Activated naive CD8-positive, alpha-beta T cell treated with anti-CD3 and anti-CD28 coated beads, Interleukin-2, amount 10 ng/mL, durations not matched to agents 7 days and 5 days (primary cell): ENCODE measurements at regions not wholly inside any gene's neighbourhood (a gene's known extent, or its start where the extent isn't known, plus 50 kb on each side); places are given as distances from the start of the nearest gene placed in this dataset.
A peak's percentile ranks its signal among the peaks of the same experiment; 100 is the strongest.
"Not testable (repeated sequence)": the region's sequence is repeated elsewhere in the genome, so short reads cannot be mapped to it uniquely, and the experiment has no call there.

ENCODE experiments used
- ATAC-seq: fragments of 150-1000 bp; cut with Tn5 transposase; one replicate; pipeline ENCODE4 v1.10.0; 2021; ENCODE audit warnings: low read depth, moderate library complexity
- POLR2A ChIA-PET: fragments of 350-600 bp; sonication (Branson Sonifier 250); formaldehyde crosslinking; loops from one replicate; lab custom pipeline; 2021; ENCODE audit warnings: antibody characterized with exemption; lab: Charles Lee
- DNase-seq: peaks from one replicate; pipeline ENCODE4 v3.0.0; 2021
- H3K27ac Mint-ChIP-seq: one replicate; pipeline ENCODE4 v1.8.0; 2022; ENCODE audit warnings: mild to moderate bottlenecking, mixed read lengths
- H3K27me3 Mint-ChIP-seq: one replicate; pipeline ENCODE4 v1.8.0; 2022; ENCODE audit warnings: mild to moderate bottlenecking, moderate library complexity, mixed read lengths
- H3K36me3 Mint-ChIP-seq: one replicate; pipeline ENCODE4 v1.8.0; 2021; ENCODE audit warnings: mild to moderate bottlenecking, mixed read lengths
- H3K4me1 Mint-ChIP-seq: one replicate; pipeline ENCODE4 v1.8.0; 2021; ENCODE audit warnings: mixed read lengths
- H3K4me3 Mint-ChIP-seq: one replicate; pipeline ENCODE4 v1.8.0; 2022; ENCODE audit warnings: mild to moderate bottlenecking, moderate library complexity, mixed read lengths
- H3K9me3 Mint-ChIP-seq: one replicate; pipeline ENCODE4 v1.8.0; 2021; ENCODE audit warnings: mixed read lengths

DNA sequence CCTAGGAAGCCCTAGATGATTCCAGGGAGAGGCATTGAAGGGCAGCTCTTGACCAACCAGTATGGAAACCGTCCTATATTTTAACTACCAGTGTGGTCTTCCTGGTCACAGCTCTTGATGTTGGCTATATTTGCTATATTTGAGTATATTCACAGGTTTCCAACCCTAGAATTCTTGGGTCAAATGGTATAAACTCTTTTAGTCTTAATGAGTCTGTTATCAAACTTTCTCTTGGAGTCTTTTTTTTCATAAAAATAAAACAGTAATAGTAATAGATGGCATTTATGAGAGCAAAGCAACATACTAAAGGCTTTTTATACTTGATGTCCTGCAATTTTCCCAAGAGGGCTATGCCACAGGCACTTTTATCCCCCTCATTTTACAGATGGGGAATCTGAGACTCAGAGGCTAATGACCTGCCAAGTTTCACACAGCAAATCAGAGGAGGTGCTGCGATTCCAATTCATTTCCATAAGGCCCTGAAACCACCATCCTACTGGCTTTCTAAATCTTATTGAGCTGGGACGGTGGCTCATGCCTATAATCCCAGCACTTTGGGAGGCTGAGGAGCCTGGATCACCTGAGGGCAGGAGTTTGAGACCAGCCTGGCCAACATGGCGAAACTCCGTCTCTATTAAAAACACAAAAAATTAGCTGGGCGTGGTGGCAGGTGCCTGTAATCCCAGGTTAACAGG lies 217.2 kb upstream of the ZNF217 start:
- Mint-ChIP-seq H3K36me3 (no peaks in the 10 kb centered on the region), H3K27me3 (no peaks in the 10 kb centered on the region), H3K4me1 (peaks cover 23% of the 10 kb centered on the region), H3K4me3 (no peak overlapping the region), H3K9me3 (no peaks in the 10 kb centered on the region), H3K27ac (peak overlapping the region; percentile 1)
- POLR2A ChIA-PET = no interaction called here
- ATAC-seq = no peak
- no peak for DNase-seq

DNA sequence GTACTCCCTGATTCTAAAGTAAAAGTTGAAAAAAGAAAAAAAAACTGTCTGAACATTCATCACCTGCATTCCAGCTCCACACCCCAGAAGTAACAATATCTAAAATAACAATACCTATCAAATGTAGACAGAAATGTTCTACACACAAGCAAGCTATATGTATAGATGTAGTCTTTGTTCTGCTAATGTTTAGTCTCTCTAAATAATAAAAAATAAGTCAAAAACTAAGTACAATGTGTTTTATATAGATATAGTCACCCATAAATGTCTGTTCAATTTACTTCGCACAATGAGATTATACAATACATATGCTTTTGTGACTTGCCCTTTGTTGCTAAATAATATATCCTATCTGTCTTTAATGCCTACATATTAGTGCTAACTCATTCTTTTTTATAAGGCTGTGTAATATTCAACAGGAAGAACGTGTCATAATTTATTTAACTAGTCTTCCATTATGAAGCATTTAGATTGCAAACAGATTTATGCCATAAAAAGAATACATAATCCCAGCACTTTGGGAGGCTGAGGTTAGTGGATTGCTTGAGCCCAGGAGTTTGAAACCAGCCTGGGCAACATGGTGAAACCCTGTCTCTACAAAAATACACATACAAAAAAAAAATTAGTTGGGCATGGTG lies 216.2 kb upstream of the ZNF217 start:
- no peak overlapping the region for H3K4me3 Mint-ChIP-seq
- H3K27ac Mint-ChIP-seq = no peak overlapping the region
- ATAC-seq (no peak), DNase-seq (no peak)
- no peaks in the 10 kb centered on the region for H3K27me3 Mint-ChIP-seq
- H3K36me3 Mint-ChIP-seq = no peaks in the 10 kb centered on the region
- POLR2A ChIA-PET = interaction anchor here (0.6 to 0.9 kb wide), 2 partner anchors 12 to 55 kb away, joined by 3 read pairs; no protein-coding TSS in a partner anchor
- no peaks in the 10 kb centered on the region for H3K9me3 Mint-ChIP-seq
- peaks cover 13% of the 10 kb centered on the region for H3K4me1 Mint-ChIP-seq

DNA sequence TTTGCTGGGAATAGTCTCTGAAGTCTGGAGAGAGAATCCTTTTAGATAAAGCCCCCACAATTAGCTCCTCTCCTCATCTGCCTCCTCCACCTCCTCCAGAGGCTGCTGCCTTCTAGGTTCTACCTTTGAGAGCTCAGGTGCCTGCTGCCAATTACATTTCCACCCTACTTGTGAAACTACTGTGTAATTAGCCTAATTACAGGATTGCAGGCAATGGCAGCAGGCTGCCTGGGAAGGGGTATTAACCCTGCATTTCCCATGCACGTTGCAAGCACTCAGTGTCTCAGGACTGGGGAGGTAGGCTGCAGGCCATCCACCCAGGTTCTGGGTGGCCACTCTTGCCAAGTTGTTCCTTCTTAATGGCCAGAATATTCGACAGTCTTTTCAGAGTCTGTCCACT lies 215.6 kb upstream of the ZNF217 start:
- Mint-ChIP-seq H3K27me3 (no peaks in the 10 kb centered on the region), H3K9me3 (no peaks in the 10 kb centered on the region), H3K36me3 (no peaks in the 10 kb centered on the region), H3K4me3 (no peak overlapping the region), H3K4me1 (peaks cover 8% of the 10 kb centered on the region), H3K27ac (no peak overlapping the region)
- ATAC-seq = no peak
- POLR2A ChIA-PET = interaction anchor here (0.9 kb wide), 1 partner anchor 55 kb away, joined by 3 read pairs; no protein-coding TSS in a partner anchor
- DNase-seq = no peak

DNA sequence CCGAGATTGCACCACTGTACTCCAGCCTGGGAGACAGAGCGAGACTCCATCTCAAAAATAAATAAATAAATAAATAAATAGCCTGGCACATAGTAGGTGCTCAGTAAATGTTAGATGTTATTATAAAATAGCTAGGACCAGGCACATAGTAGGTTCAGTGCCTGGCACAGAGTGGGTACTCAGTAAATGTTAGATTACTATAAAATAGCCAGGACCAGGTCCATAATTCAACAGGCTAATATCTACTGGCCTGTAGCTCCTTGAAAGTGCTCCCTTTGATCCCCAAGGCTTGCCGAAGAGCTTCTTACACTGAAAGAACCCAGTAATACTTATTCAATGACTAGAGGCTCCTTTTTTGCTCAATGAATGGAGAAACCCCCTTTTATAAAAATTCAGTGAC lies 215.1 kb upstream of the ZNF217 start:
- Mint-ChIP-seq H3K4me3 (no peak overlapping the region), H3K36me3 (no peaks in the 10 kb centered on the region), H3K27ac (no peak overlapping the region), H3K4me1 (peaks cover 3% of the 10 kb centered on the region), H3K9me3 (no peaks in the 10 kb centered on the region), H3K27me3 (no peaks in the 10 kb centered on the region)
- no peak for ATAC-seq
- POLR2A ChIA-PET = no interaction called here
- DNase-seq = no peak

DNA sequence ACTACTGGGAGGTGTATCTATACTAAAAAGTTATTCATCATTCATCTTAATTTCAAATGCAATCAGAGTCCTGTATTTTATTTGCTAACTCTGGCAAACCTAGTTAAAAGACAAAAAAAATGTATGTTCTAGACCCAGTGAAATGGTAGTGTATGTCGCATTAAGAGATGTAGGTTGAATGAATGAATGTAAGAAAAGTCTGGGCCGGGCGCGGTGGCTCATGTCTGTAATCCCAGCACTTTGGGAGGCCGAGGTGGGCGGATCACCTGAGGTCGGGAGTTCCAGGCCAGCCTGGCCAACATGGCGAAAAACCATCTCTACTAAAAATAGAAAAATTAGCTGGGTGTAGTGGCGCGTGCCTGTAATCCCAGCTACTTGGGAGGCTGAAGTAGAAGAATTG lies 214.7 kb upstream of the ZNF217 start:
- H3K9me3 Mint-ChIP-seq, POLR2A ChIA-PET, H3K4me3 Mint-ChIP-seq, H3K36me3 Mint-ChIP-seq, H3K27ac Mint-ChIP-seq, DNase-seq, H3K27me3 Mint-ChIP-seq, ATAC-seq, H3K4me1 Mint-ChIP-seq: not testable (repeated sequence)

DNA sequence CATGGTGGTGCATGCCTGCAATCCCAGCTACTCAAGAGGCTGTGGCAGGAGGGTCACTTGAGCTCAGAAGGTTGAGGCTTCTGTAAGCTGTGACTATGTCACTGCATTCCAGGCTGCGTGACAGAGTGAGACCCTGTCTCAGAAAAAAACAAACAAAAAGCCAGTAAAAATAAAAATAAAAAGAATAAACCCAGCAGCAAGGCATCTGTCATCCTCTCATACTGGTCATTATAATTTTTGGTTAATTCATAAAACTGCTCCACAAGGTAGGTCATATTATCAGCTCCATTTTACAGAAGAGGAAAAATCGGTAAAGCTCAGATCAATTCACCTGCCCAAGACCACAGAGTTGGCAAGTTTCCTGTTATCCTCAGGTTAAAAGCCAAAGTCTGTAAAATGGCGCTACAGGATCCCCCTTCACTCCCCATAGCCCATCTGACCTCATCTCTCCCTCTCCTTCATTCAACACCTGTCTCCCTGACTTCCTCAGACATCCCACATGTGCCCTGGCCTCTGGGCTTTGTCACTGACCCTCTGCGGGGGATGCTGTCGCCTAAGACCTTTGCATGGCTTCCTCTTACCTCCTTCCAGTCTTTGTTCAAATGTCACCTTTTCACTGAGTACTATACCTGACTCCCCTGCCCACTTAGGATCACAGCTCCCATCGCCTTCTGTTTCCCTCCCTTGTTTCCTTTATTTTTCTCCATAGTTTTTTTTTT lies 213.2 kb upstream of the ZNF217 start:
- H3K27ac Mint-ChIP-seq = peak overlapping the region; percentile 13
- POLR2A ChIA-PET = no interaction called here

DNA sequence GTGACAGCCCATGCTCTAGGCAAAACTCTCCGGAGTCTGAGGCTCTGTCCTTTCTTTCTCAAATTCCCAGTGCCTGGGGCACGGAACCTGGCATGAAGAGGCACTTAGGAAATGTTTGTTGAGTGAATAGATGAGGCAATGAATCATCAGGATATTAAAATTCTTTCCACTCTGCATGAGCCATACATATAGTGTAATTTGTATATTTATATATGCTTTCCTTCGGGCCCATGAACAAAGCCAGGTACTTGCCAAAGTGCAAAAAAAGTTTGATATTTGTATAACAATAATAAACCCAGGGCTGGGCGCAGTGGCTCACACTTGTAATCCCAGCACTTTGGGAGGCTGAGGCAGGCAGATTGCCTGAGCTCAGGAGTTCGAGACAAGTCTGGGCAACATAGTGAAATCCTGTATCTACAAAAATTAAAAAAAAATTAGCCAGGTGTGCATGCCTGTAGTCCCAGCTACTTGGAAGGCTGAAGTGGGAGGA lies 212.3 kb upstream of the ZNF217 start:
- Mint-ChIP-seq H3K27me3 (no peaks in the 10 kb centered on the region), H3K27ac (no peak overlapping the region), H3K4me3 (no peak overlapping the region), H3K36me3 (no peaks in the 10 kb centered on the region), H3K9me3 (no peaks in the 10 kb centered on the region), H3K4me1 (no peaks in the 10 kb centered on the region)
- ATAC-seq (no peak), DNase-seq (no peak)
- POLR2A ChIA-PET = no interaction called here

More for the DNA sequence above, 213.2 kb upstream of the ZNF217 start:
- Mint-ChIP-seq H3K9me3 (no peaks in the 10 kb centered on the region), H3K36me3 (no peaks in the 10 kb centered on the region), H3K4me3 (no peak overlapping the region), H3K27me3 (no peaks in the 10 kb centered on the region), H3K4me1 (peaks cover 1% of the 10 kb centered on the region)
- ATAC-seq = no peak
- DNase-seq = no peak

DNA sequence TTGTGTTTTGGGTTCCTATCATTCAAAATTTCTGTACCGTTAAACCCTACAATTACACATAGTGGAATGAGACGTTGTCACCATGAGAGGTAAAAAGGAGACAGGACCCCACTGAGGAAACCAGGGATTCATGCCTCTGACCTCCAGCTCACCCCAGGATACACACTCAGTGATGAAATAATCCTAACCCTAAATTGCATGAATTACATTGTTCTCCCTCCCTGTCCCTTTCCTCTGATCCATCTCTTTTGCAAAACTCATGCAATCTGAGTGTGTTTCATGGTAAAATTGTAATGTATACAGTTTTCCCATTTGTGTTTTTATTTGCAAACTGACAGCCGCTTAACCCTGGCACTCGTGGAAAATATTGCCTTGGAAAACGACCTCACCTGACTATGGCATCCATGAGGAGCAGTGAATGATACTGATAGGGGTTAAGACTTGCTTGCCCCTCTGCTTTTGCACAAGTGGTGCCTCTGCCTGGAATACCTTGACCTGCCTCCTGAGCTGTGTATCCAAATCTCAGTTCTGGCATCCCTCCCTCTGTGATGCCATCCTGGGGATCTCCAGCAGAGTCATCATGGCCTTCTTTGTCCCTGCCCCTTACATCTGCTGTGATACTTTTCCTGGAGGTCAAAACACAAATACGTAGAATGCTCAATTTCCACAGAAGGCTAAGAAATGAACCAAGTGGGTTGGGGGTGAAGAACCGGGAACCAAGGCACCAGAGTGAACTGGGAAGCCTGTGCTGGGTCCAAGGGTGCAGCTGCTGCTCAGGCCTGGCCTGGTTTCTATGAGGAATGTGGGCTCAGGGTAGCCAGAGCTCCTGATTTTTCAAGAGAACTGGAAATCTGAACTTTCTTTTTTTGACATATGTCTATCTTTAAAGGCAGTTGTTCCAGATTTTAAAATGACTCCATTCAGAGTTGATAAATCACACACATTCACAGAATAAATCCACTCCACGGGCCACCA lies 211.6 kb upstream of the ZNF217 start:
- no peak for ATAC-seq
- Mint-ChIP-seq H3K4me3 (no peak overlapping the region), H3K27me3 (no peaks in the 10 kb centered on the region), H3K27ac (no peak overlapping the region), H3K36me3 (no peaks in the 10 kb centered on the region), H3K4me1 (no peaks in the 10 kb centered on the region), H3K9me3 (no peaks in the 10 kb centered on the region)
- POLR2A ChIA-PET = no interaction called here
- DNase-seq = no peak

DNA sequence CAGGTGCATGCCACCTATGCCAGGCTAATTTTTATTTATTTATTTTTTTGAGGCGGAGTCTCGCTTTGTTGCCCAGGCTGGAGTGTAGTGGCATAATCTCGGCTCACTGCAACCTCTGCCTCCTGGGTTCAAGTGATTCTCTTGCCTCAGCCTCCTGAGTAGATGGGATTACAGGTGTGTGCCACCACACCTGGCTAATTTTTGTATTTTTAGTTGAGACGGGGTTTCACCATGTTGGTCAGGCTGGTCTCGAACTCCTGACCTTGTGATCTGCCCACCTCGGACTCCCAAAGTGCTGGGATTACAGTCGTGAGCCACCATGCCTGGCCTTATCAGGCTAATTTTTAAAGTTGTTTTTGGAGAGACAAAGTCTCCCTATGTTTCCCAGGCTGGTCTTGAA lies 210.7 kb upstream of the ZNF217 start:
- ATAC-seq, H3K4me1 Mint-ChIP-seq, H3K36me3 Mint-ChIP-seq, POLR2A ChIA-PET, H3K27ac Mint-ChIP-seq, H3K27me3 Mint-ChIP-seq, H3K9me3 Mint-ChIP-seq, DNase-seq, H3K4me3 Mint-ChIP-seq: not testable (repeated sequence)

DNA sequence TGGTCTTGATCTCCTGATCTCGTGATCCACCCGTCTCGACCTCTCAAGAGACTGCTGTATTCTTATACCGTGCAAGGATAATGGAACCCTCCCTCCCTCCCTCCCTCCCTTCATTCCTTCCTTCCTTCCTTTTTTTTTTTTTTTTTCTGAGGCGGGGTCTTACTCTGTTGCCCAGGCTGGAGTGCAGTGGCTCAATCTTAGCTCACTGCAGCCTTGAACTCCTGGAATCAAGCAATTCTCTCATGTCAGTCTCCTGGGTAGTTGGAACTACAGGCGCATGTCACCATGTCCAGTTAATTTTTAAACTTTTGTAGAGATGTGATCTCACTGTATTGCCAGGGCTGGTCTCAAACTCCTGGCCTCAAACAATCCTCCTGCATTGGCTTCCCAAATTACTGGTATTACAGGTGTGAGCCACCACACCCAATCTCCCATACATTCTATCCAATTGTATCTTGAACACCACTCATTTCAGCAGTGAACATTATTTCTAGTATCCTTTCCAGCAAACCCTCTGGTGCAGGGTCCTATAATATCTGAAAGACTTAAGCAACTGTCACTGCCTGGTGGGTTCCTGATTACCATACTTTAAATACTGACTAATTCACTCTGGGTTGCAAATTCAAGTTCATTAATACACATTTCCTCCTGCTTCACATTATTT lies 210.0 kb upstream of the ZNF217 start:
- Mint-ChIP-seq H3K27me3 (no peaks in the 10 kb centered on the region), H3K9me3 (no peaks in the 10 kb centered on the region), H3K27ac (no peak overlapping the region), H3K4me1 (no peaks in the 10 kb centered on the region), H3K4me3 (no peak overlapping the region), H3K36me3 (no peaks in the 10 kb centered on the region)
- no peak for DNase-seq
- POLR2A ChIA-PET = no interaction called here
- ATAC-seq = no peak

DNA sequence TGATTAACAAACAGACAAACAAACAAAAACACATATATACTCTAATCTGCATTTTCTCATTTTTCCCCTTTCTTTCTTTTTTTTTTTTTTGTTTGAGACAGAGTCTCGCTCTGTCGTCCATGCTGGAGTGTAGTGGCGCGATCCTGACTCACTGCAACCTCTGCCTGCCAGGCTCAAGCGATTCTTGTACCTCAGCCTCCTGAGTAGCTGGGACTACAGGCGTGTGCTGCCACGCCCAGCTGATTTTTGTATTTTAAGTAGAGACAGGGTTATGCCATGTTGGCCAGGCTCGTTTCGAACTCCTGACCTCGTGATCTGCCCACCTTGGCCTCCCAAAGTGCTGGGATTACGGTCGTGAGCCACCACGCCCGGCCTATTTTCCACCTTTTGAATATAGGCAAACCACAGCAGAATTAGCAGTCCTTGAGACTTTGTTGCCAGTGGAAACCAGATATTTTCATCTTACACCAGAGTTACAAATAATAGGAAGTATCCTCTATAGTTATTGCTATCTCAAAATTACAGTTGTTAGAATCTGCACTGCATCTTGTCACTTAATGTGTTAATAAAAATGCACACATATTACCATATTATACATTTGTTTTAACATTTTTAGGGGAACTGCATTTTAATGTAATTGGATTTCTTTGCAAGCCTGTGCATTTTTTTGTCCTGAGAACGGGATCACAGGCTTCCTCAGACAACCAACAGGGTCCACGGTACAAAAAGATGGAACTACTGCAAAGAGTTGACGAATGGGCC lies 208.2 kb upstream of the ZNF217 start:
- POLR2A ChIA-PET = no interaction called here
- DNase-seq = no peak
- H3K4me1 Mint-ChIP-seq = no peaks in the 10 kb centered on the region

More for the DNA sequence above, 208.2 kb upstream of the ZNF217 start:
- H3K9me3 Mint-ChIP-seq = peaks cover 3% of the 10 kb centered on the region
- no peaks in the 10 kb centered on the region for H3K36me3 Mint-ChIP-seq
- H3K27me3 Mint-ChIP-seq = no peaks in the 10 kb centered on the region
- ATAC-seq = no peak
- H3K27ac Mint-ChIP-seq = no peak overlapping the region
- no peak overlapping the region for H3K4me3 Mint-ChIP-seq
